CD14-positive monocyte (primary cell): ENCODE measurements at regions not wholly inside any gene's neighbourhood (a gene's known extent, or its start where the extent isn't known, plus 50 kb on each side); places are given as distances from the start of the nearest gene placed in this dataset.

Source experiments
- DNase-seq, 3 donors: peaks; one replicate each; pipeline ENCODE4 v3.0.0-alpha.2; 2011 to 2022
- H2AFZ ChIP-seq: 2 replicates; pipeline ENCODE4 v1.6.0; 2012; ENCODE audit warnings: mild to moderate bottlenecking, low read depth, low read length, inconsistent platforms; ENCODE audit not compliant: insufficient read depth, poor library complexity, severe bottlenecking
- H3K27ac ChIP-seq, 2 donors: 1 replicate in 1 of 2; 2 replicates in 1 of 2; pipeline ENCODE4 v1.5.1; 2012 to 2013; ENCODE audit warnings: low read length in 2 of 2, control low read depth in 1 of 2, inconsistent platforms in 1 of 2, low read depth in 1 of 2, mild to moderate bottlenecking in 1 of 2
- H3K27me3 ChIP-seq, 2 donors: one replicate each; pipeline versions ENCODE4 v1.6.0 to v1.6.1; 2011 to 2013; ENCODE audit warnings: low read length in 2 of 2; ENCODE audit not compliant: control insufficient read depth in 2 of 2, insufficient read depth in 2 of 2
- H3K36me3 ChIP-seq, 2 donors: replicated peaks in 1 of 2; 1 replicate in 1 of 2; 2 replicates in 1 of 2; pipeline versions ENCODE4 v1.5.1 to v1.6.1; 2012 to 2013; ENCODE audit warnings: low read length in 2 of 2, control low read depth in 1 of 2, inconsistent platforms in 1 of 2, mild to moderate bottlenecking in 1 of 2; ENCODE audit not compliant: insufficient read depth in 2 of 2, control insufficient read depth in 1 of 2
- H3K4me1 ChIP-seq, 2 donors: 1 replicate in 1 of 2; 2 replicates in 1 of 2; pipeline versions ENCODE4 v1.5.1 to v1.6.1; 2012 to 2013; ENCODE audit warnings: low read length in 2 of 2, control low read depth in 1 of 2, inconsistent platforms in 1 of 2, mild to moderate bottlenecking in 1 of 2, moderate library complexity in 1 of 2; ENCODE audit not compliant: insufficient read depth in 2 of 2, control insufficient read depth in 1 of 2
- H3K4me2 ChIP-seq: replicated peaks from 2 replicates; pipeline ENCODE3; 2012; ENCODE audit warnings: low read length, moderate library complexity, mild to moderate bottlenecking; ENCODE audit not compliant: poor library complexity, severe bottlenecking; ENCODE audit errors: extremely low read depth
- H3K4me3 ChIP-seq, 3 experiments: fragments of 200-600 bp in 1 of 3; sonication (generic) in 1 of 3; replicated peaks in 1 of 3; 1 replicate in 2 of 3; 2 replicates in 1 of 3; pipeline ENCODE4 v1.5.1; 2011 to 2013; ENCODE audit warnings: low read length in 3 of 3, mild to moderate bottlenecking in 3 of 3, control low read depth in 2 of 3, low read depth in 2 of 3, inconsistent platforms in 1 of 3, moderate library complexity in 1 of 3
- H3K79me2 ChIP-seq: 2 replicates; pipeline ENCODE4 v1.6.0; 2012; ENCODE audit warnings: mild to moderate bottlenecking, control low read depth, inconsistent platforms, low read length, moderate library complexity; ENCODE audit not compliant: insufficient read depth
- H3K9ac ChIP-seq: 2 replicates; pipeline ENCODE4 v1.6.0; 2017; ENCODE audit warnings: low read length, mild to moderate bottlenecking; ENCODE audit not compliant: insufficient read depth, poor library complexity, severe bottlenecking
- H3K9me3 ChIP-seq, 2 donors: replicated peaks in 1 of 2; 1 replicate in 1 of 2; 2 replicates in 1 of 2; pipeline versions ENCODE4 v1.5.1 to v1.6.1; 2012 to 2013; ENCODE audit warnings: low read length in 2 of 2, control low read depth in 1 of 2; ENCODE audit not compliant: control insufficient read depth in 1 of 2, insufficient read depth in 1 of 2
- H4K20me1 ChIP-seq: 2 replicates; pipeline ENCODE4 v1.6.0; 2012; ENCODE audit warnings: mild to moderate bottlenecking, low read length, control low read depth, moderate library complexity; ENCODE audit not compliant: insufficient read depth
- H3K27ac Mint-ChIP-seq, 7 donors: one replicate each; pipeline ENCODE4 v1.8.0; 2020; ENCODE audit warnings: mild to moderate bottlenecking in 7 of 7, mixed read lengths in 7 of 7, moderate library complexity in 6 of 7, inconsistent platforms in 2 of 7
- H3K27me3 Mint-ChIP-seq, 3 donors: one replicate each; pipeline ENCODE4 v1.8.0; 2021 to 2022; ENCODE audit warnings: low read depth in 3 of 3, mild to moderate bottlenecking in 3 of 3, mixed read lengths in 3 of 3, moderate library complexity in 3 of 3, inconsistent platforms in 1 of 3
- H3K36me3 Mint-ChIP-seq, 2 donors: one replicate each; pipeline ENCODE4 v1.8.0; 2020; ENCODE audit warnings: mixed read lengths in 2 of 2, inconsistent platforms in 1 of 2, mild to moderate bottlenecking in 1 of 2
- H3K4me1 Mint-ChIP-seq: one replicate; pipeline ENCODE4 v1.8.0; 2020; ENCODE audit warnings: mild to moderate bottlenecking, mixed read lengths
- H3K4me3 Mint-ChIP-seq, 2 donors: one replicate each; pipeline ENCODE4 v1.8.0; 2020; ENCODE audit warnings: mild to moderate bottlenecking in 2 of 2, mixed read lengths in 2 of 2, moderate library complexity in 1 of 2
- H3K9me3 Mint-ChIP-seq, 7 donors: one replicate each; pipeline ENCODE4 v1.8.0; 2020 to 2022; ENCODE audit warnings: mixed read lengths in 7 of 7, mild to moderate bottlenecking in 6 of 7, moderate library complexity in 6 of 7, inconsistent platforms in 2 of 7
- WGBS: methylation state at CpG from one replicate; pipeline ENCODE4 v1.1.5; 2013; ENCODE audit warnings: missing lambda C conversion rate; ENCODE audit not compliant: insufficient coverage; 5-methylcytosine and 5-hydroxymethylcytosine counted together
- intact Hi-C, 2 donors: fragments of 100-400 bp; cut with micrococcal nuclease; formaldehyde crosslinking; loops; one replicate each; pipeline versions ENCODE4 v1.15.0 to v1.15.1; 2023
- TF ChIP-seq, protein P1 (sequence below): fragments of 200-600 bp; IDR thresholded peaks from one replicate; pipeline ENCODE4 v1.8.0; 2022; ENCODE audit warnings: antibody characterized with exemption, mild to moderate bottlenecking

DNA sequence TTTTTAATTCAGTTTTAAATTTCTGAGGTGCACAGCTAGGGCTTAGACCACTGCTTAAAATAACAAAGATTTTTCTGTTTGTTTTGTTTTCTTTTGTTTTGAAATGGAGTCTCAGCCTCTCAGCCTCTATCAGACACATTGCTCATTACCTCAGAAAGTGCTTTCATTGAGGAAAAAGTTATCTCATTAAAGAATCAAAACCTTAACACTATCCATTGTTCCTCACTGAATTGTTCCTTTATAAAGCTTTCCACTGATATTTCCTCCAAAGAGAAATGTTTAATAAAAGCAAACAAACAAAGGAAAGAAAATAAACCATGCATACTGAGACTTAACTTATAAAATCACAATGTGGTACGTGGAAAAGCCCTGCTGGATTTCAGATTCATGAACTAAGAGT lies 63.8 kb downstream of the SIPA1L2 start:
- Histone ChIP-seq H3K9me3 (no peaks in the 10 kb centered on the region), H3K36me3 (no peaks in the 10 kb centered on the region), H3K27me3 (no peaks in the 10 kb centered on the region), H3K79me2 (no peaks in the 10 kb centered on the region), H3K4me3 (no peak overlapping the region), H3K4me2 (no peak overlapping the region), H3K27ac (no peak overlapping the region), H3K9ac (no peak overlapping the region), H3K4me1 (no peaks in the 10 kb centered on the region), H4K20me1 (no peaks in the 10 kb centered on the region), H2AFZ (no peak overlapping the region)
- Mint-ChIP-seq H3K4me1 (no peaks in the 10 kb centered on the region), H3K27ac (no peak overlapping the region), H3K4me3 (no peak overlapping the region), H3K9me3 (peaks cover 0 to 2% (median 0%) of the 10 kb centered on the region in 7 donors), H3K27me3 (no peaks in the 10 kb centered on the region), H3K36me3 (peaks cover 0 to 6% of the 10 kb centered on the region in 2 donors)
- WGBS = no CpG with 5 or more reads among the region's 1 CpG
- TF ChIP-seq, protein P1, sequence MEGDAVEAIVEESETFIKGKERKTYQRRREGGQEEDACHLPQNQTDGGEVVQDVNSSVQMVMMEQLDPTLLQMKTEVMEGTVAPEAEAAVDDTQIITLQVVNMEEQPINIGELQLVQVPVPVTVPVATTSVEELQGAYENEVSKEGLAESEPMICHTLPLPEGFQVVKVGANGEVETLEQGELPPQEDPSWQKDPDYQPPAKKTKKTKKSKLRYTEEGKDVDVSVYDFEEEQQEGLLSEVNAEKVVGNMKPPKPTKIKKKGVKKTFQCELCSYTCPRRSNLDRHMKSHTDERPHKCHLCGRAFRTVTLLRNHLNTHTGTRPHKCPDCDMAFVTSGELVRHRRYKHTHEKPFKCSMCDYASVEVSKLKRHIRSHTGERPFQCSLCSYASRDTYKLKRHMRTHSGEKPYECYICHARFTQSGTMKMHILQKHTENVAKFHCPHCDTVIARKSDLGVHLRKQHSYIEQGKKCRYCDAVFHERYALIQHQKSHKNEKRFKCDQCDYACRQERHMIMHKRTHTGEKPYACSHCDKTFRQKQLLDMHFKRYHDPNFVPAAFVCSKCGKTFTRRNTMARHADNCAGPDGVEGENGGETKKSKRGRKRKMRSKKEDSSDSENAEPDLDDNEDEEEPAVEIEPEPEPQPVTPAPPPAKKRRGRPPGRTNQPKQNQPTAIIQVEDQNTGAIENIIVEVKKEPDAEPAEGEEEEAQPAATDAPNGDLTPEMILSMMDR = no peak
- intact Hi-C loops = no loop called here
- DNase-seq = no peak

DNA sequence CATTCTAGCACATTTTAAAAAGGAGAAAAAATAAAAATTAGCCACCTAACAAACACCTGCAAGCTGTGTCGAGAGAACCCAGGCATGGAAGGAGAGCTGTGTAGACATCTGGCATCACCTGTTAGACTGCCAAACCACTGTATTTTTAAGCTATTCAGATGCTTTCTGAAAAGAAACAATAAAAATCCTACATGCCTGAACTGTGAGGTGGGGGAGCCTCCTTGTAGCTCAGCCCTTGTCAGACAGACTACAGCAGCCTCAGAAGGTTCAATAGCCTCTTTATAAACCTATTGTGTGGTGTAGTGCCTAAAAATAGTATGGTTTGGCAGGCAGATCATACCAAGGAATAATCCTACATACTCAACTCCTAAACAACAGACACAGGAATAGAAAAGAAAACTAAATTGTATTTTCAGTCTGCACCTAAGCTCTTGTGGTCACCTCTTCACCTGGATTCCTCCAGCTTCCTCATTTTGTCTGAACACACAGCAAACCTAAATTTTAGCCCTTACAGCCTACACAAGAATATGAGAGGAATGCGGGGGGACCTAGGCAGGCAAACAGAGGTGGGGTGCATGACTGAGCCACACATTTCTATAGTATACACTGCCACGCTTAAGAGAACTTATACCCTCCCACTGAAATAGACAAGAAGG lies 67.0 kb downstream of the SIPA1L2 start:
- no peak overlapping the region for H3K9ac ChIP-seq
- peaks cover 0 to 6% of the 10 kb centered on the region in 2 donors for H3K36me3 Mint-ChIP-seq
- no peak overlapping the region for H3K27ac Mint-ChIP-seq
- intact Hi-C loops = no loop called here
- H3K27me3 ChIP-seq = no peaks in the 10 kb centered on the region
- H3K27ac ChIP-seq = no peak overlapping the region
- H3K9me3 Mint-ChIP-seq = no peaks in the 10 kb centered on the region
- no peaks in the 10 kb centered on the region for H3K9me3 ChIP-seq
- no peaks in the 10 kb centered on the region for H3K4me1 ChIP-seq
- TF ChIP-seq, protein P1 = no peak
- no peak overlapping the region for H3K4me2 ChIP-seq
- no peak for DNase-seq
- no peaks in the 10 kb centered on the region for H3K27me3 Mint-ChIP-seq
- H4K20me1 ChIP-seq = no peaks in the 10 kb centered on the region
- H3K79me2 ChIP-seq = no peaks in the 10 kb centered on the region
- no peak overlapping the region for H3K4me3 ChIP-seq
- no peaks in the 10 kb centered on the region for H3K4me1 Mint-ChIP-seq
- no peak overlapping the region for H3K4me3 Mint-ChIP-seq
- no peak overlapping the region for H2AFZ ChIP-seq
- H3K36me3 ChIP-seq = no peaks in the 10 kb centered on the region
- WGBS = no CpG with 5 or more reads among the region's 3 CpGs
